SH-SY5Y (cell line): ENCODE measurements at regions not wholly inside any gene's neighbourhood (a gene's known extent, or its start where the extent isn't known, plus 50 kb on each side); places are given as distances from the start of the nearest gene placed in this dataset.

ENCODE experiments used
- GATA2 ChIP-seq: IDR thresholded peaks from 2 replicates; pipeline ENCODE4 v1.6.1; 2011; ENCODE audit warnings: mild to moderate bottlenecking, low read depth, low read length
- GATA3 ChIP-seq: IDR thresholded peaks from 2 replicates; pipeline ENCODE4 v1.6.1; 2011; ENCODE audit warnings: low read depth, mild to moderate bottlenecking, low read length, moderate library complexity

DNA sequence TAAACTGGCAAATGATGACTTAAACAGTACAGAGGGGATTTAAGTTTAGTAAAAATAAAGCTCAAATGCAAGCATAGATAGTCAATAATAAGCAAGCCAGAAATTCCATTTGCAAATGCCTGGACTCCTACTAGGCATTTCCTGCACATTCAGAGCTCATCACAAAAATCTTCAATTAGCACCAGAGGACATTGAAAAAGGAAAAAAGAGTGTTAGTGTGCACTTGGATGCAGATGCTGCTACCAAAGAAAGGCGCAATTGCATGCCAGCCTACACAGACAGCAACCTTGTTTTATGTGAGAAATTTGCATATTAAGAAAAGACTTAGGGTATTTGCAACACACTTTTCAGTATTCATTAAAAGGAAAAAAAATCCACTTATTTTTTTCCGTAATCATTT, 282.1 kb downstream of the GRIA2 start:
- TF ChIP-seq GATA2: no peak
- TF ChIP-seq GATA3: no peak
